Mesothelial cell of epicardium (in vitro differentiated cells): ENCODE measurements at regions not wholly inside any gene's neighbourhood (a gene's known extent, or its start where the extent isn't known, plus 50 kb on each side); places are given as distances from the start of the nearest gene placed in this dataset.

ENCODE experiments used
- DNase-seq, 2 experiments: peaks; one replicate each; pipeline ENCODE4 v3.0.0; 2021; ENCODE audit warnings: low spot score in 2 of 2; ENCODE audit not compliant: unreplicated experiment in 2 of 2
- H3K27ac Mint-ChIP-seq: 2 replicates; pipeline ENCODE4 v1.8.0; 2021; ENCODE audit warnings: mixed read lengths
- H3K27me3 Mint-ChIP-seq: 2 replicates; pipeline ENCODE4 v1.8.0; 2021; ENCODE audit warnings: low read depth, mixed read lengths
- H3K36me3 Mint-ChIP-seq: 2 replicates; pipeline ENCODE4 v1.8.0; 2021; ENCODE audit warnings: mixed read lengths
- H3K4me1 Mint-ChIP-seq: 2 replicates; pipeline ENCODE4 v1.8.0; 2021; ENCODE audit warnings: mixed read lengths
- H3K4me3 Mint-ChIP-seq: 2 replicates; pipeline ENCODE4 v1.8.0; 2021; ENCODE audit warnings: mild to moderate bottlenecking, moderate library complexity, mixed read lengths
- H3K9me3 Mint-ChIP-seq: 2 replicates; pipeline ENCODE4 v1.8.0; 2021; ENCODE audit warnings: mixed read lengths
- TF ChIP-seq, protein P1 (sequence below): fragments of 200-600 bp; sonication (generic); IDR thresholded peaks from one replicate; pipeline ENCODE4 v1.5.0; 2021; ENCODE audit warnings: antibody characterized with exemption; ENCODE audit not compliant: unreplicated experiment

DNA sequence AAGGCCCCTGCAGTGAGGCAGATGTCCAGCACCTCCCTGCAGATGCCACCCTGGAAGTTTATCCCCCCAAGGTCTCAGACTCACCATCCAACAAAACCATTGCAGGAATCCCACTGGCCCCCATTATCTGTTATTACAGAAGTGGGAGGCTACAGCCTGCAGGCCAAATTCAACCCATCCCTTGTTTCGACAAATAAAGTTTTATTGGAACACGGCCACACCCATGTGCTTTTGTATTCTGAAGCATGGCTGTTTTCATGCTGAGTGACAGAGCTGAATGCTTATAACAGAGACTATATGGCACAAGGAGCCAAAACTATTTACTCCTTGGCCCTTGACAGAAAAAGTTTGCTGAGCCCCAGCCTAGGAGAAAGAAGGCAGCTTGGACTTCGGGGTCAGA lies 428.8 kb downstream of the CDK5RAP2 start:
- no peak overlapping the region for H3K27ac Mint-ChIP-seq
- TF ChIP-seq, protein P1, sequence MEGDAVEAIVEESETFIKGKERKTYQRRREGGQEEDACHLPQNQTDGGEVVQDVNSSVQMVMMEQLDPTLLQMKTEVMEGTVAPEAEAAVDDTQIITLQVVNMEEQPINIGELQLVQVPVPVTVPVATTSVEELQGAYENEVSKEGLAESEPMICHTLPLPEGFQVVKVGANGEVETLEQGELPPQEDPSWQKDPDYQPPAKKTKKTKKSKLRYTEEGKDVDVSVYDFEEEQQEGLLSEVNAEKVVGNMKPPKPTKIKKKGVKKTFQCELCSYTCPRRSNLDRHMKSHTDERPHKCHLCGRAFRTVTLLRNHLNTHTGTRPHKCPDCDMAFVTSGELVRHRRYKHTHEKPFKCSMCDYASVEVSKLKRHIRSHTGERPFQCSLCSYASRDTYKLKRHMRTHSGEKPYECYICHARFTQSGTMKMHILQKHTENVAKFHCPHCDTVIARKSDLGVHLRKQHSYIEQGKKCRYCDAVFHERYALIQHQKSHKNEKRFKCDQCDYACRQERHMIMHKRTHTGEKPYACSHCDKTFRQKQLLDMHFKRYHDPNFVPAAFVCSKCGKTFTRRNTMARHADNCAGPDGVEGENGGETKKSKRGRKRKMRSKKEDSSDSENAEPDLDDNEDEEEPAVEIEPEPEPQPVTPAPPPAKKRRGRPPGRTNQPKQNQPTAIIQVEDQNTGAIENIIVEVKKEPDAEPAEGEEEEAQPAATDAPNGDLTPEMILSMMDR: no peak
- no peaks in the 10 kb centered on the region for H3K9me3 Mint-ChIP-seq
- DNase-seq: no peak
- peaks cover 20% of the 10 kb centered on the region for H3K27me3 Mint-ChIP-seq
- no peak overlapping the region for H3K4me3 Mint-ChIP-seq
- H3K36me3 Mint-ChIP-seq: no peaks in the 10 kb centered on the region
- no peaks in the 10 kb centered on the region for H3K4me1 Mint-ChIP-seq

- TF ChIP-seq, protein P1: no peak
- peaks cover 19% of the 10 kb centered on the region for H3K9me3 Mint-ChIP-seq
- no peak overlapping the region for H3K27ac Mint-ChIP-seq
- H3K27me3 Mint-ChIP-seq: peaks cover 5% of the 10 kb centered on the region
- H3K4me1 Mint-ChIP-seq: no peaks in the 10 kb centered on the region
- no peaks in the 10 kb centered on the region for H3K36me3 Mint-ChIP-seq
- no peak for DNase-seq
- H3K4me3 Mint-ChIP-seq: no peak overlapping the region
Observed at GRCh38 chr9:120138955-120139354, 441.0 kb downstream of the CDK5RAP2 start.

DNA sequence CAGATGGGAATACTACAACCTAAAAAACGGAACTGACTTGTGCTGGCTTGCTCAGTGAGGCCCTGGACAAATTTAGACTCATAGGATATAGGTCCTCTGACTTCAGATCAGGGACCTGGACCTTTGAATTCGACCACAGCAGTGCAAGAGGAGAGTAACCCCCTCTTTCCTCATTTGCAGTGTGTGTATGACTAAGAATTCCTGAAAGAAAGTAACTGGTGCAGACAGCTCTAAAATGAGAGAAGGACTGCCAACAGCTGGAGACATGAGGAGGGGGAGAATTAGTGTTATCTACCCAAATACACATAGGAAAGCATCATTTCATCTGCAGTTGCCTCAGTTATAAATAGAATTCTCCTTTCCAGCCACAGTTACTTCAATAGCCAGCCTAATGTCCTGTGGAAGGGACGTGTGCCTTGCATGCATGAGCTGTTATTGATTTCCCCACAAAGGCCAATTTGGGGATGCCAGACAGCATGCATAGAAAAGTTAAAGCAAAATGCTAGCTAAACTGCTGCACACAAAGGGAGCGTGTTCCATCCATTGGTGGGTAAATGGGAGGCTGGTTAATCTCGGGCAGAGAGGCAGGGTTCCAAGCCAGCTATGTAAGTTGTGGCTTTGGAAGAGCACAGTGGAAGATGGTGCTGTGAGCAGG lies 442.7 kb downstream of the CDK5RAP2 start:
- no peak overlapping the region for H3K27ac Mint-ChIP-seq
- TF ChIP-seq, protein P1: no peak
- H3K9me3 Mint-ChIP-seq: peaks cover 31% of the 10 kb centered on the region
- H3K27me3 Mint-ChIP-seq: peaks cover 4% of the 10 kb centered on the region
- no peak for DNase-seq
- no peaks in the 10 kb centered on the region for H3K4me1 Mint-ChIP-seq
- no peaks in the 10 kb centered on the region for H3K36me3 Mint-ChIP-seq
- no peak overlapping the region for H3K4me3 Mint-ChIP-seq

GRCh38 chr9:120136696-120137095 lies 443.3 kb downstream of the CDK5RAP2 start:
- H3K36me3 Mint-ChIP-seq: no peaks in the 10 kb centered on the region
- H3K27me3 Mint-ChIP-seq: peaks cover 4% of the 10 kb centered on the region
- no peak overlapping the region for H3K27ac Mint-ChIP-seq
- TF ChIP-seq, protein P1: no peak
- no peak for DNase-seq
- peaks cover 33% of the 10 kb centered on the region for H3K9me3 Mint-ChIP-seq
- no peaks in the 10 kb centered on the region for H3K4me1 Mint-ChIP-seq
- no peak overlapping the region for H3K4me3 Mint-ChIP-seq

DNA sequence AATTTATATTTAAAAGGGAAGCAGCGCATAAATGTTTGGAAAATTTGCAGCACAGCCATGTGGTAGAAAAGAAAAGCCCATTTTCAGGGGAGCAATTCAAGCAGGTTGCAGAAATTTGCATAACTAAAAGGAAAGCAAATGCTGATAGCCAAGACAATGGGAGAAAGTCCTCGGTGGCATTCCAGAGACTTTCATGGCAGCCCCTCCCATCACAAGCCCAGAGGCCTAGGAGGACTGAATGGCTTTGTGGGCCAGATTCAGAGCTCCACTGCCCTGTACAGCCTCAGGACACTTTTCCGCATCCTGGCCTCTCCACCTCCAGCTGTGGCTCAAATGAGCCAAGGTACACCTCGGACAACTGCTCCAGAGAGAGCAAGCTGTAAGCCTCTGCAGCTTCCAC lies 462.9 kb downstream of the CDK5RAP2 start:
- no peak for DNase-seq
- Mint-ChIP-seq H3K27me3 (peaks cover 14% of the 10 kb centered on the region), H3K36me3 (no peaks in the 10 kb centered on the region), H3K4me1 (no peaks in the 10 kb centered on the region), H3K9me3 (peaks cover 5% of the 10 kb centered on the region), H3K27ac (no peak overlapping the region), H3K4me3 (no peak overlapping the region)
- TF ChIP-seq, protein P1: no peak

GRCh38 chr9:120110520-120110919 lies 469.4 kb downstream of the CDK5RAP2 start:
- H3K4me1 Mint-ChIP-seq: no peaks in the 10 kb centered on the region
- H3K36me3 Mint-ChIP-seq: no peaks in the 10 kb centered on the region
- no peak overlapping the region for H3K27ac Mint-ChIP-seq
- no peaks in the 10 kb centered on the region for H3K9me3 Mint-ChIP-seq
- peaks cover 55% of the 10 kb centered on the region for H3K27me3 Mint-ChIP-seq
- no peak for DNase-seq
- no peak overlapping the region for H3K4me3 Mint-ChIP-seq
- TF ChIP-seq, protein P1: no peak
